DMS 273 (cell line): ENCODE measurements at regions not wholly inside any gene's neighbourhood (a gene's known extent, or its start where the extent isn't known, plus 50 kb on each side); places are given as distances from the start of the nearest gene placed in this dataset.
"Not testable (repeated sequence)": the region's sequence is repeated elsewhere in the genome, so short reads cannot be mapped to it uniquely, and the experiment has no call there.

ENCODE experiments used
- DNase-seq: peaks from one replicate; lab custom pipeline; 2025; ENCODE audit not compliant: unreplicated experiment; lab: John Stamatoyannopoulos, UW

- no peak for DNase-seq
Measured at GRCh38 chr1:166488327-166488726, 321.5 kb upstream of the FAM78B start.

GRCh38 chr1:166489356-166489669 is 322.5 kb upstream of the FAM78B start:
- DNase-seq: no peak

GRCh38 chr1:166489670-166490436 is 323.1 kb upstream of the FAM78B start:
- no peak for DNase-seq

DNA sequence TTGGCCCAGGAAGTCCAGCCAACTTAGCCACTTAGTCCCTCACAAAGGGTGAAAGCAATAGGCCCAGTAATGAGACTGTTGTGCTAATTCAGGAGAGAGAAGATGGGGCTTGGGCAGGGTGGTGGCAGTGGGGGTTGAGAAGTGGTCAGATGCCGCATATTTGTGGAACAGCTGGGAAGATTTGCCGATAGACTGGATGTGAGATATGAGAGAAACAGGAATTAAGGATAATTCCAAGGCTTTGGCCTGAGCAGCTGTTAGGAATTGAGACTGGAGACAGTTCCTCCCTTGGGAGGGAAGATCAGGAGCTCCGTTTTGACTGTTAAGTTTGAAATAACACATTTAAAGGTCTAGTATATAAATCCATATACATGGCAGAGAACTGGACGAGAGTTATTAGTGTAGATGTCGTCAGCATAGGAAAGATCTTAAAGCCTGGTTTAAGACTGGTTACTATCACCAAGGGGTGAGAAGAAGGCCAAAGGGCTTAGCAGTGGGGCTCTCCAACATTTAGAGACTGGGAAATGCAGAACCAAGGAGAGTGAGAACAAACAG is 323.7 kb upstream of the FAM78B start:
- DNase-seq: no peak

- not testable (repeated sequence) for DNase-seq
Measured at GRCh38 chr1:166493765-166494164, 327.0 kb upstream of the FAM78B start.

- DNase-seq: no peak
Measured at GRCh38 chr1:166507347-166507746, 331.9 kb upstream of the POGK start.

- no peak for DNase-seq
Measured at GRCh38 chr1:166511761-166512160, 327.5 kb upstream of the POGK start.

DNA sequence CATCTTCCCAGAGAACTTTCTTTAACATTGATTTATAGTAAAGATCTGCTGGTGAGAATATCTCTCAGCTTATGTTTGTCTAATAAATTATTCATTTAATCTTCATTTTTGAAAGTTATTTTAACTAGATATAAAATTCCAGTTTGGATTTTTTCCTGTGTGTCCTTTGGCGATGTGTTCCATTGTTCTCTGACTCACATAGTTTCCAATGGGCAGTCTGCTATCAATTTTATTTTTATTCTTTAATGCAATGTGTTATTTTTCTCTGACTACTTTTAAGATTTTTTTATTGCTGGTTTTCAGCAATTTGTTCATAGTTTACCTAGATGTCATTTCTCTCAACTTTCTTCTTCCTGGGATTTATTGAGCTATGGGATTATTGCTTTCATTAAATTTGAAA is 325.2 kb upstream of the POGK start:
- no peak for DNase-seq

DNA sequence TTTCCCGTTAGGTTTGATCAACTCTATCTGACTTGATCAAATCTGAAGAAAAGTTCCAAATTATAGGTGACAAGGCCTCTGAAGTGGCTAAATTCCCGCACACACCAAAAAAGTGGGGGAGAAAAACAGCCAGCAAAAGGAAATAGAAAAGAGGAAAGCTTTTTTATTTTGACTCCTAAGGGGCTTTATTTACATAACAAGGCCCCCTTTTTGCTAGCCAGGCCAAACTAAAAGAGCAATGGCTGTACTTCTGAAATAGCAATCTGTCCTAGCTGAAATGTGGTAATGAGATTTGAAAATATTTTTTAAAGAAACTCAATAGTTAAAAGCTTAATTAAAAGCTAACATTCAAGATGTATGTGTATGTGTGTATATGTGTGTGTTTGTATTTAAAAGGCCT is 311.5 kb upstream of the POGK start:
- DNase-seq: no peak

DNA sequence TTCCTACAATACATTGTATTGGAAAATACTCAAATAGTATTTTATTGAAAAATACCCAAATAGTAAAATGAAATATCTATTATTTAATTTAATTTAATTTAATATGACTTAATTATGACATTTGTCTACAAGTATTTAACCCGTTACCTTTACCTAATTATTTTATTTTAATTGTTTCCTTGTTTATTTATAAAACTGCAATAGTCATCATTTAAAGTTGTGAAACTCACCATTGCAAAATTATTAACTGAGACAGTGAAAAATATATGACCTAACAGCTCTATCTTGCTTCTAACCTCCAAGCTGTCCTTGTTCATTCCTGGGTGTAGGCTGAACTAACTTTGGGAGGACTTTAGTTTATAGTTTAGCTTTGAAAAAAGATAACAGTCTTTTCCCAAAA is 300.6 kb upstream of the POGK start:
- DNase-seq: no peak

GRCh38 chr1:166544036-166544435 is 295.2 kb upstream of the POGK start:
- DNase-seq: no peak

DNA sequence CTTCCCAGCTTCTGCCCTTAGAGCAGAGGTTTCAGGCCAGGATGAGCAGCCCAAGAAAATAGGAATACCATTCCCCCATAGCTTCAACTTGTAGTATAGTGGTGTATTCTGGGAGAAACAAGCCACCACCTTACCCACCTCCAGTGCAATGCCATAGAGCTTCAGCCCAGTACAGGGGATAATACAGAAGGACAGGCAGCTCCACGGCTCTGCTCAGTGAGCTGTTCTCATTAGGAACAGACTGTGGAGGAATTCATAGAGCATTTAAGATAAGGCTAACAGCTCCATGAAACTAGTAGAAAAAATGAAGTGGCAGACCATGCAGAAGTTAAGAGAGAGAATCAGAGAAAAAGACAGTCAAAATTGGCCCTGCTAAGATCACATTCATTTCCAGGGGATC is 294.7 kb upstream of the POGK start:
- no peak for DNase-seq

GRCh38 chr1:166552706-166553105 is 286.6 kb upstream of the POGK start:
- DNase-seq: no peak

GRCh38 chr1:166570954-166571353 is 268.3 kb upstream of the POGK start:
- DNase-seq: no peak

DNA sequence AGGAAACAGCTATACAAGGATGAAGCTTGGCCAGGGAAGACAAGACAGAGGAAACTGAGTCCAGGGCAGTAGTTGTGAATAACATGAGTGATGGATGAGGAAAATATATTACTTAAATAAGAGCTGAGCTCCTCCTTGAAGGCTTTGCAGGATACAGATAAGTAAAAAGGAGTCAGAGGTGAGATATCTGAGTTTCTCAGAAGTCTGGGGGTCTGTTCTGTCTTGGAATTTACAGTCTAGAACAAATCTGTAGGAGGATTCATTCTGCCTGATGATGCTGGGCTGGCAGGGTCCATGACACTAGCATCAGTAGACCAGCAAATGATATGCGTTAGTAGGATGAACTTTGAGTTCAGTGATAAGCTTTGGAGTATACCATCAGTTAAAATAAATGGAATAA is 266.1 kb upstream of the POGK start:
- no peak for DNase-seq

GRCh38 chr1:166579557-166580501 is 259.4 kb upstream of the POGK start:
- no peak for DNase-seq

GRCh38 chr1:166588741-166589140 is 250.5 kb upstream of the POGK start:
- DNase-seq: no peak

- no peak for DNase-seq
Measured at GRCh38 chr1:166590161-166590560, 249.1 kb upstream of the POGK start.

DNA sequence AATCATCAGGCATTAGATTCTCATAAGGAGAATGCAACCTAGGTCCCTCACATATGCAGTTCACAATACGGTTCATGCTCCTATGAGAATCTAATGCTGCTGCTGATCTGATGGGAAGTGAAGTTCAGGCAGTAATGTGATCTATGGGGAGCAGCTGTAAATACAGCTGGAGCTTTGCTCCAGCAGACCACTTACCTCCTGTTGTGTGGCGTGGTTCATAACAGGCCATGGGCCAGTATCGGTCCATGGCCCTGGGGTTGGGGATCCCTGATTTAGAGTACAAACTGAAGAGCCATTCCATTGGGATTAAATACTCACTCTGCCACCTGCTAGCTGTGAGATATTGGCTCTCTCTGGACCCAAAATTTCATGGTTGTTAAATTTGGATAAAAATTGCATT is 244.6 kb upstream of the POGK start:
- no peak for DNase-seq

DNA sequence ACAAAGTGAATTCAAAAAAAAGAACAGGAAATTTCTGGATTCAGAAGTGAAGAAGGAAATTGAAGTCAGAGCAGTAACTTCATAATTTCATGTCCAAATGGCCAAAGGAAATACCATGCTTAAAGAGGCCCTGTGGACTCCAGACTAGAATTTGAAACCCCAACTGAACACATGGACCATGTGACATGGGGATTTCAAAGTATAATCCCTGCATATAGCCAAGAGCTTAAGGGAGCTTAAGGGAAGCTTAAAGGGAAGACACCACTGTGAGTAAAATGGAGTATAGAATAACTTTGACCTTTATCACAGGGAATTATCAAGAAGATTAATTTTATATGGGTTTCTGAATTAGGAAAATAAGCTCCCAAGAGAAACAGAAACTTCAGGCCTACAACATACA is 241.8 kb upstream of the POGK start:
- no peak for DNase-seq

GRCh38 chr1:166600574-166600973 is 238.7 kb upstream of the POGK start:
- no peak for DNase-seq

- no peak for DNase-seq
Measured at GRCh38 chr1:166601650-166602278, 237.5 kb upstream of the POGK start.
